Glomerular endothelial cell (primary cell): ENCODE measurements at regions not wholly inside any gene's neighbourhood (a gene's known extent, or its start where the extent isn't known, plus 50 kb on each side); places are given as distances from the start of the nearest gene placed in this dataset.
"Not testable (repeated sequence)": the region's sequence is repeated elsewhere in the genome, so short reads cannot be mapped to it uniquely, and the experiment has no call there.

Source experiments
- DNase-seq: peaks from one replicate; pipeline ENCODE4 v3.0.0-alpha.2; 2011; ENCODE audit warnings: low read depth, low spot score; ENCODE audit errors: extremely low read depth

- no peak for DNase-seq
Measured at GRCh38 chr4:25981749-25982148, 67.7 kb downstream of the SMIM20 start.

- no peak for DNase-seq
Measured at GRCh38 chr4:25982962-25983361, 68.9 kb downstream of the SMIM20 start.

- DNase-seq = no peak
Measured at GRCh38 chr4:25984266-25984665, 70.2 kb downstream of the SMIM20 start.

DNA sequence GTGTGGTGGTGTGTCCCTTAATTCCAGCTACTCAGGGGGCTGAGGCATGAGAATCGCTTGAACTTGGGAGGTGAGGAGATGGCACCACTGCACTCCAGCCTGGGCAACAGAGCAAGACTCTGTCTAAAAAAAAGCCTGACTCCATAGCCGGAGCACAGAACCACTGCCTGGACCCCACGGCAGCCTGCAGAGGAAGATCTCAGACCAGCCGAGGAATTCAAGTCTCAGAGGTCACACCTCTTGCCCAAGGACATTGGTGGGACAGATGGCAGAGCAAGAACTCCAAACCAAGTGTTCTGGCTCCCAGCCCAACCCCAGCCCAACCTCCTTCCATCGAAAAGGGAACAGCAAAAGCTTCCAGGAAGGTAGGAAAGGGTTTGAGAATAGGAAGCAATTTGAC, 70.8 kb downstream of the SMIM20 start:
- DNase-seq = no peak

- no peak for DNase-seq
Measured at GRCh38 chr4:25986807-25987206, 72.8 kb downstream of the SMIM20 start.

DNA sequence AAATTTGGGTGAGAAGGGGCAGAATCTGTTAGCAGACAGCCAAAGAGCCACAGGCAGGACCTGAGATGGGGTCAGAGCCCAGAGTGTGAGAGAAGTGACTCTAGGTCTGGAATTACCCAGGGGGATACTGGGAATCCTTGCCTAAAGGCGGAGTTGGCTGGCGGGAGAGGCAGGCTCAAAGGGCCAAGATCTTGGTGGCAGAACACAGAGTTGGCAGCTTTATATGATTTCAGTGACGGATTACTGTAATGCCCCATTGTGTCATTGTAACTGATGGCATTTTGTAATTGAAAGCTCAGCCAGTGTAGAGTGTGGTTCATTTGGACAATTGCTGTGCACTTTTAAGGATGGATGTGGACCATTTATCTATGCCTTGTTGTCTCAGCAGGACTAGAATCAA, 77.3 kb downstream of the SMIM20 start:
- no peak for DNase-seq

- no peak for DNase-seq
Measured at GRCh38 chr4:25993395-25994185, 79.6 kb downstream of the SMIM20 start.

- DNase-seq = not testable (repeated sequence)
Measured at GRCh38 chr4:25994577-25994976, 80.6 kb downstream of the SMIM20 start.

GRCh38 chr4:26000274-26000950, 86.4 kb downstream of the SMIM20 start:
- no peak for DNase-seq

DNA sequence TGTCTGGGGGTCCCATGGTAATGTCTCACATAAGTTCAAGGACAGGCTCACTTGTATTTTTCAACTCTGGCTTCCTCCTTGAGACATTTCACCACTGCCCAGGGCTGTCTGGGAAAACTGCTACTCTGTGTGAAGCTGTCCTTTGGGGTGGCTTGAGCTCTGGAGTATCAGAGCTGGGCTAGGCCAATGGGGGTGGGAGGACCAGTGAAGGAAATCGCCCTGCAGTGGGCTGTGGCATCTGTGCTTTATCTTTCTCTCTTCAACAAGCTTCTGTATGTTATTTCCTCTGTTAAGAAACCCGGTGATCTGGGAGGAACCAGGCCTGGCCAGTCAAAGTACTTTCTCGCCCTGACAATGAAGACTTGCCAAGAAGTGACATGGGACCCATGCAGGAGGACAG, 87.4 kb downstream of the SMIM20 start:
- no peak for DNase-seq

DNA sequence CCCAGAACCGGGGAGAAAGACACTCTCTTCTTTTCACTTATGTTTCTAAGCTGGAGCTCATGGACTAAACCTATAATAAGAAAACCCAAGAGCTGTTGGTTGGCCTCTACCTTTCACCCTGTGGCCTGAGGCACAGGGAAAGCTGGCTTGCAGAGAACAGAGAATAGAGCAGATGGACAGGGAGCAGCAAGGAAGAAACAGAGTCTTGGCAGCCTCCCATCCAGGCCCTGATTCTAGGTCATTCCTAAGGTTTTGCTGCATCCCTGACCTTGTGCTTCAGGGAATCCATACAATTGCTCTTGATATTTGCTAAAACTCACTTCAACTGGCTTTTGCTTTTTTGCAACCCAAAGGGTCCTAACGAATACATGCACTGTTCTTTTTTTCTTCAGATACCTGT, 87.8 kb downstream of the SMIM20 start:
- no peak for DNase-seq

- no peak for DNase-seq
Measured at GRCh38 chr4:26003056-26003455, 89.0 kb downstream of the SMIM20 start.

GRCh38 chr4:26004290-26004689, 90.3 kb downstream of the SMIM20 start:
- no peak for DNase-seq

GRCh38 chr4:26005764-26006163, 91.7 kb downstream of the SMIM20 start:
- DNase-seq = no peak

DNA sequence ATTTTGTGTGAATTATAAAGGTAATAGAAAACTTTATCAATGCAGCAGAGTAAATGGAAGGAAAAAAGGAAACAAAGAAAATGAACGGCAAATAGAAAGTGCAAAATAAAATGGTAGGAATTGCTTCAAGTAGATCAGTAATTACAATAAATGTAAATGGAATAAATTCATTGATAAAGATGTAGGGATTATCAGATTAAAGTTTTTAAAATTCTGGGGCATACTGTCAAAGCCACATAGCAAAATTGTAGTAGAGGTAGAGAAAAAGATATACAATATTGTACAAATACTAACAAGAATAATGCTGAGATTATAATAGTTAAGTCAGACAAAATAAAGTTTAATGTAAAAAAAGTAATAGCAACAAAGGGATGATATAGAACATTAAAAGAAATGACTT, 94.7 kb downstream of the SMIM20 start:
- DNase-seq = no peak

- DNase-seq = no peak
Measured at GRCh38 chr4:26009502-26009901, 95.5 kb downstream of the SMIM20 start.

GRCh38 chr4:26010304-26010703, 96.3 kb downstream of the SMIM20 start:
- no peak for DNase-seq

GRCh38 chr4:26013629-26014028, 99.6 kb downstream of the SMIM20 start:
- DNase-seq = no peak

DNA sequence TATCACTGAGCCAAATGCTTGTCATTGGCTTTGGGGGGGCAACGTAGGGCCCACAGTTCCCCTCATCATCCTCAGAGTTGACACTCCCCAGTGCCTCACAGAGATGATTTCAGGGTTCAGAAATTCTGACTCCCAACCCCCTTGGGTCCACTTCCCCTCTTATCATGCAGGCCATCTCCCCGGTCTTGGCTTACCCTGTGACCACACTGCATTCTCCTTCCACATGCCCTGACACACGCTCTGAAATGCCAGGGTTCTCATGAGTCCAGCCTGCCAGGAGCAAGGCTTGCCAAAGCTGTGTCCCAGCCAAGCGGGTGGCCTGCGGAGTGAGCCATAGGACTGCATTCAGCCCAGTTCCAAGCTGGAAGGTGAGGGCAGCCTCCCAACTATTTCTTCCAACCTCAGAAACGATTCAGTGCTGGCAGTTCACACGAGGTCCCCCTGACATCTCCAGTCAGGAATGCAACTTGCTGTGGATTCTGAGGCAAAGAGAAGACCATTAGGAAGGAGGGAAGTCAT, 101.2 kb downstream of the SMIM20 start:
- DNase-seq = no peak

- no peak for DNase-seq
Measured at GRCh38 chr4:26015906-26016305, 101.9 kb downstream of the SMIM20 start.

DNA sequence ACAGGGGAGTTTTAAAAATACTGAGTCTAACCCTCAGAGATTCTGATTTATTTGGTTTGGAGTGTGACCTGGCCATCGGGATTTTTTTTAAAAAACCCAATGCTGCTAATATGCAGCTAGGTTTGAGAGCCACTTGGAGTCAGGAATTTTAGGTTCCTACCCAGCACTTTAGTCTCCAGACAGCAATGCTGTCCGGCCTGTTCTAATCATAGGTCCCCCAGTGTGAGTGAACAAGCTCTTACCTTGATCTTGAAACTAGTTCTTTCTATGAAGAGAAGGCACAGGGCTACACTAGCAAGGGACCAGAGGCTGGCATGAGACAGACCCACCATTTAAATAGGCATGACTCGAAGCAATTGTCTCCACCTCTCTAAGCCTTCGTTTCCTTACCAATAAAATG, 103.5 kb downstream of the SMIM20 start:
- no peak for DNase-seq
